LoVo (cell line): ENCODE measurements at regions not wholly inside any gene's neighbourhood (a gene's known extent, or its start where the extent isn't known, plus 50 kb on each side); places are given as distances from the start of the nearest gene placed in this dataset.

Experiments used
- DNase-seq: peaks from one replicate; pipeline ENCODE4 v3.0.0-alpha.2; 2016; ENCODE audit warnings: low spot score

DNA sequence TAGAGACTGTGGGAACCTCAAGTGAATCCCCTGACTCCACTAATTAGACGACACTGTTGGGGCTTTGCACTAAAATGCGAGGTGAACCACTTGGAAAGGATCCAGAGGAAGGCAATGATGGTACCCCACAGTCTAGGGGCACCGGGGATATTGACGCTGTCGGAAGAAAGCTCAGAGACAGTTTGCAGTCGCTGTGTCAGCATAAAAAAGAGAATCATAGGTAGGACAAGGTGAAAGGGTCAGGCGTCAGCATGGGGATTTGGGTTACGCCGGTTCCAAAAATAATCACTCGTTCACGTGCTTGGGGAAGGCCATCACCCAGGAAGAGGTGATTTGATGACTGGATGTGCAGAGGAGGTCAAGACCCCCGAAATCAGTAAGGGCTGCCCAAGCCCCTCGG, 598.0 kb upstream of the NOX3 start:
- DNase-seq, result no peak

DNA sequence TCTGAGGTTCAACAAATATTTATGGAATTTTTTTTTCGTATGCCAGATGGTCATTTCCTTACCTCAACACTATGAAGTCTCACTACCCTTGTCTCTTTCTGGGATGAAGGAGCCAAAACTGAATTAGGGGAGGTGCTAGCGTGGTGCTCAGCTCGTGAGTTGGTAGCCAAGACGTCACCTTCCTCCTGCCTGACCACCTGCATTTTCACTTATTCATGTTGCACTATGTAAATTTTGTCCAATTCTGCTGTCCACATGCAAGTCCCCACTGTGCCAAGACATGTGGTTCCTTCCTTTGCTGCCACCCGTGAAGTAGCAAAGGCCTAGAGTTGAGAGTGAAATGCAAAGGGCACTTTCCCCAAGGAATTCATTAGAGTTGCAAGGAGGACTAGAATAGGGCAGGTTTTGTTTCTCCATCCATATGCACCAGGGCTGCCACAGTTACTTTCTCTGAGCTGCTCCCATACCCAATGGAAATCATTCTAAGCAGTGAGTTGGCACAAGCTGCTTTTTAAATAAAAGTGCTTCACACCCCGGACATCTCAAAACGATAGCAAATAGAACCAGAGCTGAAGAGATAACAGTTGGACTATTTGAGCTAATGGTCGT, 591.3 kb upstream of the NOX3 start:
- no peak for DNase-seq

DNA sequence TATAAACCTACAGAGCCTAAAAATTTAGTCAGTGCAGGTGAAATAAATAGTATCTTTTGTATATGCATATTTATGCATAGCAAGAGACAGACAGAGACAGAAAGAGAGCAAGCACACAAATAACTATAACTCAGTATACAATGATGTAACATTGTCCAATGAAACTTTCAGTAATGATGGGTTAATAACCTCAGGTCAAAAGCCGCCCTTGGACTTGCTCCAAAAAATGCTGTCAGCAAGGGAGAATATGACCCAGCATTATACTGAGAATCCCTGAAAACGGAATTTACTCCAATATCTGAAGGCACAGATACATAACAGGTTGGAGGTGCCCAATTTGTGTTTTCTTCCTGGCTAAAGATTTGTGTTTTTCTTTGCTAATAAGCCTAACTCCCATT, 590.6 kb upstream of the NOX3 start:
- DNase-seq, result no peak

DNA sequence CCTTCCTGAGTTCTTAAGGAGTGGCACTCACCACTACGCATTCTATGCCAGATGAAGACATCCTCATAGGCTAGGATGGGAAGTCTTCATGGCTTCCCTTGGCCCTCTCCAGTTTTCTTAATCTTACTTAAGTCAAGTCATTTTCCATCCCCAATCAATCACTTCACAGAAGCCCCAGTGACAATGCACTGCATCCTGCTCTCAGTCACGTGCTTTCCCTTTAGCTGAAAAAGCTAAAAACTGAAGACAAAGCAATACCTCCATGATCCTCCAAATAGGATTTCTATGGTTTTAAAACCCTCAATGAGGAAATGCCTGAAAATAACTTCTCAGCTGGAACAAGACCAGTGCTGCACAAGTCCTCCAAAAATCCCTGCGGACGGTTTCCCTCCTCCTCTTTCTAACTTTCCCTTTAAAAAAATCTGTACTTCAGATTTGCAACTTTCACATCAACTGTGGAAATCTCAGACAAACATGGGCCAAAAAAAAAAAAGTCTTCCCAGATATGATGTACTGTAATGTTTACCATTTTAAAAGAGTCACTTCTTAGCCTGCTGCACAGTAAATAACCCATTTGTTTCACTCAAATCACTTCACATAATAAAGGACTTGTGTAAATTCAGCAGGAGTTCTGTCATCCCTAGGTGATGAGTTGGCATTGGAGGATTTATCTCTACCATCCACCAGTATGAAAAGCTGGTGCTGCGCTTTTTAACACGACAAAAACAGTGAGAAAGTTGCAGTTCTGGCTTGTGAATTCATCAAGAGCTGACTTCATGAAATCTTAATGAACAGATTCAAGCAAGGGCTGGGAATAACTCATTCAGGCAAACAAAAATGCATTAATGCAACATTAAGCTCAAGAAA, 590.0 kb upstream of the NOX3 start:
- no peak for DNase-seq

- DNase-seq, result no peak
These were observed 578.0 kb upstream of the NOX3 start for GRCh38 chr6:156033598-156033997.

- DNase-seq, result no peak
These were observed 575.9 kb upstream of the NOX3 start for GRCh38 chr6:156031516-156031915.

- DNase-seq, result no peak
These were observed 574.4 kb upstream of the NOX3 start for GRCh38 chr6:156030053-156030452.

GRCh38 chr6:156029286-156029985, 573.8 kb upstream of the NOX3 start:
- no peak for DNase-seq

- DNase-seq, result no peak
These were observed 572.9 kb upstream of the NOX3 start for GRCh38 chr6:156028335-156029131.

- no peak for DNase-seq
These were observed 571.6 kb upstream of the NOX3 start for GRCh38 chr6:156027248-156027626.

GRCh38 chr6:156026486-156027247, 571.0 kb upstream of the NOX3 start:
- no peak for DNase-seq

DNA sequence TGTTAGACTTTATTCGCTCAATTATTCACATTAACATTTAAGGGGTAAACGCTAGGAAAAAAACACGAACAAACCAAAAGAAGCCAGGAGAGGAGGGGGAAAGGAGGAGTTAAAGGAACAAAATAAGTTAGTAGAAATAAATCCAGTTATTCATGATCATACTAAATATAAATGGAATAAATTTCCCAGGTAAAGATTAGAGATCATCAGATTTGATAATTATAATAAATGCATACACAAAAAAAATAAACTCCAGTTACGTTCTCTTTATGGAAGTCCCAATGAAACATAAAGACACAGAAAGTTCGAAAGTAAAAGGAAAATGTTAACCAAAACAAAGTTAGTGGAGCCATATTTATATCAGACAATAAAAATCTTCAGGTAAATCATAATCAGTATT, 568.7 kb upstream of the NOX3 start:
- DNase-seq, result no peak

DNA sequence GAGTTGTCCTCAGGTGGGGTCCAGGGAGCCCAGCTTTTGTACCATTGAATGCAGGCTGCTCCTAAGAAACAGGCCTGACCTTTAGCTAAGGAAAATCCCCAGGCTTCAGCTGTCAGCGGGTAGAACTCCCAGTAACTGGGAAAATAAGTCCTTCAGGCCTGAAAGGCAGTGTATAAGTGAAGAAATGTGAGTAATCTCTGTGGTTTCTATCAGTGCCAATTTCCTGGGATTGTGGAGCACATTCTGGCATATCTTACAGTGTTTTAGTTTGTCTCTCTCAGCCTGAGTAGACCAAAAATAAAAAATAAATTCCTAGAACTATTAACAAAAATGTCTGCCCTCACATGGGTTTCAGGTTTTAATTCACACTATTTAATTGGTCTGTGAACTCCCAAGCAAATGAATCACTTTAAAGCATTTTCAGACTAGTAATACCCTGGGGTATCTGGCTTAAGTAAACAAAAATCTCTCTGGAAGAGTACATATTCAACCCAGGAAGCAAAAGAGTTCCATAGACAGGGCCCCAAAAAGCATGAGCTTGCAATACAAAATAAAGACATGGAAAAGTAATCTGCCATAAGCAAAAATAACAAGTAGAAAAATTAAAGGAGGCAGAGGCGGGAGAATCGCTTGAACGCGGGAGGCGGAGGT, 566.2 kb upstream of the NOX3 start:
- no peak for DNase-seq

DNA sequence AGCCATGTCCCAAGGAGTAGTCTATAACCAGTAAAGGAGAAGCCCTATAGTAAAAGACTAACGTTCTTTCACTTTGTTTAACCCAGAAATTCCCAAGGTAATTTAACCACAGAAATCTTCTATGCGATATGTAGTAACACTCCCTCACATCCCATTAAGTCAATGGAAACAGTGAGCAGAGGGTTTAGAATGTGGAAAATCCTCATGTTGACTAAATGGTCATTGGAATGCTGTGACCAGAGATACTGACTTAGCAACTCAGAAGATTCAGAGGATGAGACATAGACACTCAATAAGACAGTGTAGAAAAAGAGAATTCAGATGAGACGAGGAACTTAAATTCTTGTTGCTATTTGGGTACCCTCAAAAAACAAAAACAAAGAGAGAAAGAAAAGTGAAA, 562.2 kb upstream of the NOX3 start:
- no peak for DNase-seq

- no peak for DNase-seq
These were observed 560.7 kb upstream of the NOX3 start for GRCh38 chr6:156016186-156016976.

DNA sequence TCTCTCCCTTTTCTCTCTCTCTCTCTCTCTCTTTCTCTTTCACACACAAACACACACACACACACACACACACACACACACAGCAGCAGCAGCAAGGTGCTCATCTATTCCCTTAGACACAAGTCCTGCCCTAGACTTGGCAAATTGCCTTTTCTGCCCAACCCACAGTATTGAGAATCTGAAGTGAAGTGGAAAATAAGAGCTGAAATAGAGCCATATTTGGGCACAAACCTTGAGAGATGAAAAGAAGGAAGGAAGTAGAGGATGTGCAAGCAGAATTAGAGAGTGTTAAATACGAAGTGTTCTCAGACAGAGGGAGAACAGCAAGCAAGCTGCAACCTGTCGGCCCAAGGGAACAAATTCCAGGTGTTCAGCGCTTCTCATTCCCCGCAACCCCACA, 557.5 kb upstream of the NOX3 start:
- no peak for DNase-seq

DNA sequence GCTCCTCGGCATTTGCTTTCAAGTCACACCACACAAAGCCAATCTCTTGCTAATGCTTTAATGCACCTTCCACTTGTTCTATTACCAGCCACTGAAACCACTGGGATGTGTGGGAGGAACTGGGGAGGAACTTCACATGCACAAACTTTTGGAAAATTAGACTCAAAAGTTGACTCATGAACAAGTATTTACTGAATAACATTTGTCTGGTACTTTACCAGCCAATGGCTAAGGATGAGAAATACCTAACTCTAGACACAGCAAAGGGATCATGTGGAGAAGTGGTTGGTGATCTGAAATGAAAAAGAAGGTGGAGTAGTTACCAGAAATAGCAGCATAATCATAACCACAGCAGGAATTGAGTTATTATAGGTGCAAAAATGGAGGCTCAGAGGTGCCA, 554.0 kb upstream of the NOX3 start:
- no peak for DNase-seq

GRCh38 chr6:156004796-156005195, 549.2 kb upstream of the NOX3 start:
- DNase-seq, result no peak

DNA sequence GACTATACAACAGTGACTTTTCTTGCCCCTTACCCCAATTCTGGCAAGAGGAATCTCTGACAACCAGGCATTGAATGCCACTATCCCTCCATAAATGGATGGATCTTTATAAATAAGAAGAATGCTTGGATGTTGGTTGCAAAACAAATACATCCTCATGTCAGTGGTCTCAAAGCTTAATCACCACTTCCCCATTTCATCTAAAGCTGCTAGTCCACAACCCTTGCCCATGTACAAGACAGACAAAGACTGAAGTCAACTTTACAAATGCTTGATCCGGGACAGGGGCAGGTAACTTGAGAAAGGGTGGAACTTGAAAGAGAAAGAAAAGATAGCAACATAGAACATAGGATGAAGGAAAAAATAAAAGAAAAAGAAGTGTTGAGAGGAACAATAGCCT, 540.5 kb upstream of the NOX3 start:
- DNase-seq, result no peak

GRCh38 chr6:155995281-155995680, 539.6 kb upstream of the NOX3 start:
- no peak for DNase-seq
